NCI-H2196 (cell line): ENCODE measurements at regions not wholly inside any gene's neighbourhood (a gene's known extent, or its start where the extent isn't known, plus 50 kb on each side); places are given as distances from the start of the nearest gene placed in this dataset.

Experiments
- DNase-seq: peaks from one replicate; lab custom pipeline; 2025; ENCODE audit not compliant: unreplicated experiment; lab: John Stamatoyannopoulos, UW

DNA sequence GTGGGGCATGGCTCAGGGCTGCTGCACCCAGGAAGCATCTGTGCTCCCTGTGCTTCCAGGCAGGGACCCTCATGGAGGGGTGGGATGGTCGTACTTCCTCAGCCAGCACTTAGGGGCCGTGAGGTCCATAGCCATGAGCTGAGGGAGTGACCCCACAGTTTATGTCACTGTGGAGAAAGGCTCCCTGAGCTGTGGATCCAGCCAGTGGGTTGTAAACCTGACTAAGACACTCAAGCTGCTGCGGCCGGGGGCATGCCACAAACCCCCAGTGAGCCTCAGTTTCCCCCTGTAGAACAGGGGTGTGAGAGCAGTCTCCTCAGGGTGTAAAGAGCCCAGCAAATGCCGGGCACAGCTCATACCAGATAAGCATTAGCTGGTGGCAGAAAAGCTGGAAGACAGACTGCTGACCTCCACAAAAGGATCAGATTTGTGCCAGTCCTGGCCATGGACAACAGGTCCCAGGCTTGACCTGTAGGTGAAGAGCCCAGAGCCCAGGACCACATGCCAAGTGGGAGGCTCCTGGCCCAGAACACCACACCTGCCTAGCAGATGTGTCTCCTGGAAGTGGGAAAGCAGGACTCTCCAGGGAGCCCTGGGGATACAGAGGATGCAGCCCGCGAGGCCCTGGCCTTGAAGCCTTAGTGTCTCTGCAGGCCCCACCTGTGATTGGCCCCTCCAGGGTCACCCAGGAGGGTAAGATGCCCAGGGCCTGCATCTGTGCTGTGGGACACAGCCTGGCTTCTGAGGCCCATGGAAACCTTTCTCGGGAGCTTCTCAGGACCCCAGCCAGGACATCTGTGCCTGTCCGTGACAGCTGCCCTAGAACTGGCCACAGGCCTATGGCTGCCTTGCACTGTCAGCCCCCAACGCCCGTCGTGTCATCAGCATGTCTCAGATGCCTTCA is 78.1 kb upstream of the RET start:
- DNase-seq: no peak

DNA sequence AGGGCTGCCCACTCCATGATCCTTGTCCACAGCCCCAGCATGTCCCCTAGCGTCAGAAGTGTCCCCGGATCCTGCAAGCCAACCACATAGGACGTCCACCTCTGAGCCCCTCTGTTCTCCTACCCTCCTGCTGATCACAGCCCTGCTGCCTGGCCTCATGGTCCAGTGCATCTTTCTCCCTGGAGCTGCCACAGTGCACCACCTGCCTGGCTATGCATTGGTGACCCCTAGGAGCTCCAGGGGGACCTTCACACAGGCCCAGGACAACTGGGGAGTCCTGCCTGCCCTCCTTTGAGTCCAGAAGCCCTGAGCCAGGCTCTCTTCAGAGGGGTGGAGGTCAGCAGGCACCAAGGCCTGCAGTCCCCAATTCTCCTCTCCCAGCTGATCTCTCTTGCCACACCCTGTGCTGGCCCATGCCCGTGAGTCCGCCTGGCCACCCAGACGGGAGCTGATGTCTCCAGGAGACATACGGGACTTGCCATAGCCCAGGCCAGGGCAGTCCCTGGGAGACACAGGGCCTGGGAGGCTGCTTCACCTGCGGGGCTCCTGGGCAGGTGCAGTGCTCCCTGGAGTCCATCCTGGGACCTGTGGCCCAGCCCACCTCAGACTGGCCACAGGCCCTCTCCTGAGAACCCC is 77.4 kb upstream of the RET start:
- no peak for DNase-seq

DNA sequence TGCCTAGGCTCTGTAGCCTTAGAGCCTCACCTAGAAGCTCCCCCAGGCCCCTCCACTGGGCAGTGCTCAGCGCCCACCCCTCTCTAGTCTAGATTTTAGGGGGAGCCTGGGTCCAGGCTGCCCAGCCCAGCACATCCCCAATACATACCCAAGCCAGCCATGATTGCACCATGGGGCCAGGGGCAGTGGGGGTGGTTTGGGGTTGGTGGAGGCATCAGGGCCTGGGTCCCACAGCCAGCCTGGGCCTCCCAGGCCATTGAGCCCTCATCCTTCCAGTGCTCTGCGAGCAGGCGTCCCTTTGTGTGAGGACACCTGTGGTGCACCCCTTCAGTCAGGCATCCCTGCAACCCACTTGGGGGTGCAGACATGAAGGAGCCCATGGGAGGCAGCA is 76.9 kb upstream of the RET start:
- no peak for DNase-seq

DNA sequence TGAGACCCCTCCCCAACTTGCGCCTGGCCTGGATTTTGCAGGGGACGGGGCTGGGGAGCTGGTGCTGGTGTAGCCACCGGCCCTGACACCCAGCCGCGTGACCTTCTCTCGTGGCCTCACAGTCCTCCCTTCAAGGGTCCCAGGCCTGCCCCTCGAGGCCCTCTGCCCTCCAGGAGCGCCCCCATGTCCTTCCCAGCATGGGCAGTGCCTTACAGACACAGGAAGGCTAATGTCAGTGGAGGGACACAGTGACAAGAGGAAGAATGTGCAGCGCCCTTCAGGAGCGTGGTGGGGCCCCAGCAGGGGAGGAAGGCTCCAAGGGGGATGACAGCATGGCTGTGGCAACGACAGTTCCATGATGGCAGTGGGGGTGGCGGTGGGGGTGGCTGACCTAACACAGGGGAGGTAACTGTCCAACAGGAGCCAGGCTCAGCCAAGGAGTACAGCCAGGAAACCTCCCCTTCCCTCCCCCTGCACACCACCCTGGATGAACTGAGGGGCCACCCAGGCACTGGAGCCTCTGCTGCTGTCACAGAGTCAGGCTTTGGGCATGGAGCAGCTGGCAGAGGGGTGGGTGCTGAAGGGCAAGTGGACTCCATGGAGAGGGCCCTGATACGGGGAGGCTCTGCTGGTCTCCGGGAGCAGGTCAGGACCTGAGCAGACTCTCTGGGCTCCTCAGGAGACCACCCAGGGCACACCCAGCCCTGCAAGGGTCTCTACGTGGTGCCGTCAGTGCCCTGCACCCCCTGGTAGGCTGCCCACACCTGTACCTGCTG is 76.0 kb upstream of the RET start:
- no peak for DNase-seq

DNA sequence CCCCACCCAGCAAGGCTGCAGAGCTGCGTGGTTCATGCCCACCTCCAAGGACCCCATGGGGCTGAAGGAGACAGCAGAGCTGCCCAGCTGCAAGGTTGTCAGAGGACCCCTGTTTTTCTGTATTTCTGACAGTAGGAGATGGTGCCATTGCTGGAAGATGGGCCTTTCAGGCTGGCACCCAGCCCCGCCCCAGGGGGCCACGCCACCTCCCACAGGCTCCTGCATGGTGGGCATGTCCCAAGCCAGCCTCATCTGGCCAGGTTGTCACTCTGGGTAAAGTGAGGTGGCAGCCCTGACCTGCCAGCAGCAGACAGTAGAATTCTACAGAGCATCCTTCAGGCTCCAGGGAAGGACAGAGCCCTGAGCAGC is 75.5 kb upstream of the RET start:
- no peak for DNase-seq

DNA sequence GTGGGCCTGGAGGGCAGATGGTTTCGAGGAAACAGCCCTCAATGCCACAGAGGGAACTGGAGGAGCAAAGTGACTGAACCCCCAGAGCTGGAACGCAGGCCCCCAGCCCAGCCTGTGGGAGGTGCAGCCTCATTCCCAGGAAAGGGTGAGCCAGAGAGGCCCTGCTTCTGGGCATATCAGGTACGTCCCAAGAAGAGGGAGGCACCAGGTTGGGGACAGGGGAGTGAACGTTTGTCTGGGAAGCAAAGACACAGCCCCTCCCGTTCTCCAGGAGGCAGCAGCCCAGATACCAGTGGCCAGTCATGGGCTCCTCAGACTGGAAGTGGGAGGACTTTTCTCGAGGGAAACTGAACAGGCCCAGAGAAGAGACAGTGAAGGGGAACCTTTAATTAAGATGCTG is 74.3 kb upstream of the RET start:
- no peak for DNase-seq

DNA sequence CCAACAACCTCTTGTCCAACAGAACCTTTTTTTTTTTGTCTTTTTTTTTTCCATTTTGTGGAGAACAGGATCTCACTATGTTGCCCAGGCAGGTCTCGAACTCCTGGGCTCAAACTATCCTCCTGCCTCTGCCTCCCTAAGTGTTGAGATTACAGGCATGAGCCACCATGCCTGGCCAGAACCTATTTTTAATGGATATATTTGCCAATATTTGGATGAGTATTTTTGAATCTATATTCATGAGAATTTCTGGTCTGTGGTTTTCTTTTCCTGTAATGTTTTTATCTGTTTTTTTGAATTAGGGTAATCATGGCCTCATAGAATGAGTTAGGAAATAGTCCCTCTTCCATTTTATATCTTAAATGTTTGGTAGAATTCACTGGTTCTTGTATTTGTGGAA is 70.4 kb upstream of the RET start:
- DNase-seq: no peak

DNA sequence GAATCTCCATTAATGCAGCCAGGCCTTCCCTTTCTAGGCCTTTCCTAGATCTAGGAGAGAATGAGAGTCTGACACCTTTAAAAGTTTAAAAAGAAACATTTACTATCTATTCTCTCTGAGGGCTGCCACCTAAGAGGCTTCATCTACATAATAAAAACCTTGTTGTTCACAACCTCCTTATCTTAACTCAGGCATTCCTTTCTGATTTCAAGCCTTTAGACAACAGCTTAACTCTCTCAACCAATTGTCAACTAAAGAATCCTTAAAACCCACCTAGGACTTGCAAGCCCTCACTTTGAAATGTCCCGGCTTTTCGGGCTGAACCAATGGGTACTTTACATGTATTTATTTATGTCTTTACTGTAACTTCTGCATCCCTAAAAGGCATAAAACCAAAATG is 64.3 kb upstream of the RET start:
- no peak for DNase-seq

DNA sequence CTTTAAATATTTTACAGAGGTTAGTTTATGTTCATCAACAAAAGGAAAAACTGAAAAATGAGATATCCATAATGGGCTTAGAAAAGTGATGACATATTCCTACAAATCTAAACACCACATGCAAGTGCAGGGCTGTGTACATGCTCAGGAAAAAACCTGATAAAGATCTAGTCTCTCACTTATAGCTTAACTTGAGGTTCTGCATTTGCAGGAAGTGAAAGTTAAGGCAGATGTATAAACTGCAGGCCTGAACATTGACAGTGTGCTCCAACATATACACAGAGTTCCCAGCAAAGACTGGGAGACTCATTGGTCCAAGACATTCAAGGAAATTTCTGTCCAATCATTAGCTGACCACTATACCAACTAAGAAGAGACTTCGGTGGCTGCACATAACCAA is 63.8 kb upstream of the RET start:
- no peak for DNase-seq

DNA sequence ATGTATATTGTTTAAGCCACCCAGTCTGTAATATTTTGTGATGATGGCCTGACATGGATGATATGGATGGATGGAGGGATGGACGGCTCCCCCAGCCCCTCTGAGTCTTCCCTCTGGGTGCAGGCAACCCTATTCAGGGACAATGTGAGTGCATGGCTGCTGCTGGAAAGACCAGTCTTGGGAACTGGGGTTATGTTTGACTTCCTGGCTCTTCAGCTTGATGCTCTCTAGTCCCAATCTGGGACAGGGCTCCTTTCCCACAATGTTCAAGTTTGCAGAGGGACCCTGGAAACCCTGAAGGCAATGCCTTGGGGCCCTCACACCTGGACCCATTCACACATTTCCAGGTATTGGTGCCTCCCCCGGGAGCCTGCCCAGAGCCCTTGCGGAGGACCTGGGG is 52.3 kb upstream of the RET start:
- no peak for DNase-seq

DNA sequence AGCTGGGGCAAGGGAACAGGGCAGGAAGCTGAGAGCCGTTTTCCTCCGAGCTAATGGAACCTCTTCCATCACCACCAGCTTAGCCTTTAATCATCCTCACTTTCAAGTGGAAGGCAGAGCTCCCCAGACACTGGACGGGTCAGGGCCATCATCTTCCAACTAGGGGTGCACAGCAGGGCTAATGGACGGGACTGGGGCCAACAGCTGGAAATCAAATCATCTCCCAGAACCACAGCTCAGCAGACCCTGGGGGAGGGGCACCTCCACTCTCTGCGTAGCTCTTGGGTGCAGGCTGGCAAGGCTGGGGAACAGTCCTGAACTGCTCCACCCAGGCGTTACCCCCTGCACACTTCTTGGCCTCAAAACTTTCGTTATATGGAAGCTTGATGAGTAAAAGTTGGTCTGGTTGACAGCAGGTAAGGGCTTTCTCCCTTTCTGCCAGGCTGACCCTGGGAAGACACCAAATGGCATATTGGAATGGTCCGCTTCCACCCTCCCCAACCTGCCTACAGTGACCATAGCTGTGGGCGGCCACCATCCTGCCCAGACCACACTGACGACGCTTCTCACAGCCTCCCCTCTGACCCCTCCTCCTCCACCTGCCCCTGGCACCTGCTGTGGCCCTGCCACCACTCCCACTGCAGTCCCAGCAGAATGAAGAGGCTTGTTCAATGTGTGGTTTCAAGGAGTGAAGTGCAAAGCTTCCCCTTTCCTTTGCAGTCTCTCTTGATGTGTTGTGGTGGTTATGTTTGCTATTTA is 51.7 kb upstream of the RET start:
- DNase-seq: peak; percentile 9

DNA sequence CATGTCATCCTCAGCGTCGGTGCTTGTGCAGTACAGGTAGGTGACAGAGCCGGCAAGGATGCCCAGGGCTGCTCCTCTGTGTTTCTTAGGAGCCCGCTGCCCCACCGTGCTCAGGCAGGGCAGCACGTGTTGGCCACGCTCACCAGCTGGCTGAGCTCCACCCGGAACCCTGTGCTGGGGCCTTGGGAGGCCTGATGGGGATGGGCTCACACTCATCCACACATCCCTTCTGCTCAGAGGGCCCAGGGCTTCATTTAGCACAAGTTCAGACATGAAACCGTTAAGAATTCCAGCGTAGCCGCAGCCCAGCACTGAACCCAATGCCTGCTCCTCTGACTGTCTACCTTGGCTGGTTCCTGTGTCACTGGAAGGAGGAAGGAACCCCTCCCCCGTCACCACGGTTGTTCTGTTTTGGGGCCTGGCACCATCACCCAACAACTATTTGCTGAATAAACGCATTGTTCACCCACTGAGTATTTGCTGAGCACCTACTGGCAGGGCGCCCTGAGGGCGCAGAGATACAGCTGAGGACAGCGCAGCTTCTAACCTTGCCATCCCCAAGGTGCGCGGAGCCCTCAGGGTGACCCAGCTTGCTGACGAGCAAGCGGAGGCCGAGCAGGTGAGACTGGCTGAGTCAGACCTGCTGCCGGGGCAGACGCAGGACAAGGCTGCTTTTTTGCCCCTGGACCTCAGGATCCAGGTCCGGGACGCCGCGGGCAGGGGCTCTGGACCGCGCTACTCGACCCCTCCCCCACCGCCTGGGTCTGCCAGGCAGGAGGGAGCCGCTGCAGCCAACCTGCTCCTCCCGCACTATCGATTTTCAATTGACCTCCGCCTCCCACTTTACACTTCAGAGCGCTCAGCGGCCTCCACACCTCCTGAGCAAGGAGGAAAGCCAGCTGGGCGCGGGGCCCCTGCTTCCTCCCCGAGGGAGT is 50.6 kb upstream of the RET start:
- DNase-seq: peak; percentile 61
